ENCODE measurements at regions not wholly inside any gene's neighbourhood (a gene's known extent, or its start where the extent isn't known, plus 50 kb on each side); places are given as distances from the start of the nearest gene placed in this dataset.

DNA sequence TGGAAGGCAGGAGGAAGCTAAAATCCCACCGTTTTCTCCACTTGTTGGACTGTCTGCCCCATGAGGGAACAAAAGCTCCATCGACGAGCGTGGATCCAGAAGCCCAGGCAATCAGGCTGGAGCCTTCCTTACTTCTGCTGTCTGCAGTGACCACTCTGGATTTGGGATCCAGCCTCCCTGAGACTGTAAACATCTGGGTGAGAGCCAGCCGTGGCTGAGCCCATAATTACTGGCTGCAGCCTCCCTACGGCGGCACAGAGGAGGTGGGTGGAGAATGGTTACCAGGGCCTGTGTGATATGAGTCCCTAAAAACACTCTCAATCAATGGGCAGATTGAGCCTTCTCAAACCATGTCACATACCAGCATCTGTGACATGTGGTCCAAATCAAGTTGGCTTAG, 158.2 kb downstream of the FOXL1 start:
- TF ChIP-seq POLR2A (IDR thresholded peaks at IDR 0.05; ENCODE audit: low read length) (no peak), GATA1 (IDR thresholded peaks at IDR 0.05; ENCODE audit: low read depth, low read length) (no peak)

Measured in erythroblast (primary cell).